ENCODE measurements at regions not wholly inside any gene's neighbourhood (a gene's known extent, or its start where the extent isn't known, plus 50 kb on each side); places are given as distances from the start of the nearest gene placed in this dataset.
"Not testable (repeated sequence)": the region's sequence is repeated elsewhere in the genome, so short reads cannot be mapped to it uniquely, and the experiment has no call there.

DNA sequence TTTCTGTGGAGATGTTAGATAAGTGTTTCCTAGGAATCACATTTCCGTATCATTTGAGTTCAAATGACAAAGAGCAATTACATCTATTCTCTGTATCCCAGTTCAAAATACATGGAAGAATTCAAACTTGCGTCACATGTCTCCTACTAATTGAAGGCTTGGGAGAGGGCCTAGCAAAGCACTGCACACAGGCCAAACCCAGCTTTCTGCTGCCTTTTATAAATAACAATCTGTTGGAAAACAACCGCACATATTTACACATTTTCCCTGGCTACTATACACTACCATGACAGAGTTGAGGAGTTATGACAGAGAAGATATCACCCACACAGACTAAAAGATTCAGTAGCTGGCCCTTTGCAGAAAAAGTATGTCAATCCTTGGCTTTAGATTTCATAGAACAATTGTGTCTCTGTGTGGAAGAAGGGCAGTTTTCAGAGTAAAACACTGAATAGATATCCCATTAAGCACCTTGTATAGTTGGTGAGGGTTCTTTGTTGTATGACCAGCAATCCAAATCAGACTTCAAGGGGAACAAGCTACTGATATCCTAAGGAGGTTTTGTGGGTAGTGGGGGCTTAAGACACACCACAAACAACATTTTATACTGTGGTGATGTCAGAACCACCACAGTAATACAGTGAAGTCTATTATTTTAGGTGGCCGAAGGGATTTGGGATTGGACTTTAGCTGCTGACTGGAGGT lies 861.3 kb downstream of the CCDC85A start:
- H3K27ac ChIP-seq: no peak overlapping the region
- H3K4me3 ChIP-seq (ENCODE audit: low read depth in 1 of 2, low read length in 1 of 2): no peak overlapping the region
- TF ChIP-seq, protein P1, sequence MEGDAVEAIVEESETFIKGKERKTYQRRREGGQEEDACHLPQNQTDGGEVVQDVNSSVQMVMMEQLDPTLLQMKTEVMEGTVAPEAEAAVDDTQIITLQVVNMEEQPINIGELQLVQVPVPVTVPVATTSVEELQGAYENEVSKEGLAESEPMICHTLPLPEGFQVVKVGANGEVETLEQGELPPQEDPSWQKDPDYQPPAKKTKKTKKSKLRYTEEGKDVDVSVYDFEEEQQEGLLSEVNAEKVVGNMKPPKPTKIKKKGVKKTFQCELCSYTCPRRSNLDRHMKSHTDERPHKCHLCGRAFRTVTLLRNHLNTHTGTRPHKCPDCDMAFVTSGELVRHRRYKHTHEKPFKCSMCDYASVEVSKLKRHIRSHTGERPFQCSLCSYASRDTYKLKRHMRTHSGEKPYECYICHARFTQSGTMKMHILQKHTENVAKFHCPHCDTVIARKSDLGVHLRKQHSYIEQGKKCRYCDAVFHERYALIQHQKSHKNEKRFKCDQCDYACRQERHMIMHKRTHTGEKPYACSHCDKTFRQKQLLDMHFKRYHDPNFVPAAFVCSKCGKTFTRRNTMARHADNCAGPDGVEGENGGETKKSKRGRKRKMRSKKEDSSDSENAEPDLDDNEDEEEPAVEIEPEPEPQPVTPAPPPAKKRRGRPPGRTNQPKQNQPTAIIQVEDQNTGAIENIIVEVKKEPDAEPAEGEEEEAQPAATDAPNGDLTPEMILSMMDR (IDR thresholded peaks at IDR 0.05): no peak
- no peaks in the 10 kb centered on the region for H3K9me3 ChIP-seq
- H3K36me3 ChIP-seq: no peaks in the 10 kb centered on the region
- no peaks in the 10 kb centered on the region for H3K4me1 ChIP-seq (ENCODE audit: control insufficient read depth in 1 of 2, insufficient read depth in 1 of 2, low read depth in 1 of 2, low read length in 1 of 2)
- no peaks in the 10 kb centered on the region for H3K27me3 ChIP-seq

DNA sequence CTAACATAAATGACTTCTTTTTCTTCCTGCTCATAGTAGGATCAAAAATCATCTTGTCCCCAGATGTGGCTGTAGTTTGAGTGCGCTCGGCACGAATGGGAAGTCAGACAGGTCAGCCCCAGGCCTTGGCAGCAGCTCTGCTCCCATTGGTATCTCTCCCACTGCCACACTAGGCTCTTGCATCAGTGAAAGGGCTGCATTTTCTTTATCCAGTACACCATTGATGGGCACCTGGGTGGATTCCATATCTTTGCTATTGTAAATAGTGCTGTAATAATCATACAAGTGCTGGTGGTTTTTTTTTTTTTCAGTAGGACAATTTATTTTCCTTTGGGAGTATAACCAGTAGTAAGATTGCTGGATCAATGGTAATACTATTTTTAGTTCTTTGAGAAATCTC lies 865.5 kb downstream of the CCDC85A start:
- no peaks in the 10 kb centered on the region for H3K9me3 ChIP-seq
- H3K27ac ChIP-seq: no peak overlapping the region
- TF ChIP-seq, protein P1 (IDR thresholded peaks at IDR 0.05): no peak
- no peaks in the 10 kb centered on the region for H3K36me3 ChIP-seq
- no peaks in the 10 kb centered on the region for H3K4me1 ChIP-seq (ENCODE audit: control insufficient read depth in 1 of 2, insufficient read depth in 1 of 2, low read depth in 1 of 2, low read length in 1 of 2)
- no peaks in the 10 kb centered on the region for H3K27me3 ChIP-seq
- H3K4me3 ChIP-seq (ENCODE audit: low read depth in 1 of 2, low read length in 1 of 2): no peak overlapping the region

DNA sequence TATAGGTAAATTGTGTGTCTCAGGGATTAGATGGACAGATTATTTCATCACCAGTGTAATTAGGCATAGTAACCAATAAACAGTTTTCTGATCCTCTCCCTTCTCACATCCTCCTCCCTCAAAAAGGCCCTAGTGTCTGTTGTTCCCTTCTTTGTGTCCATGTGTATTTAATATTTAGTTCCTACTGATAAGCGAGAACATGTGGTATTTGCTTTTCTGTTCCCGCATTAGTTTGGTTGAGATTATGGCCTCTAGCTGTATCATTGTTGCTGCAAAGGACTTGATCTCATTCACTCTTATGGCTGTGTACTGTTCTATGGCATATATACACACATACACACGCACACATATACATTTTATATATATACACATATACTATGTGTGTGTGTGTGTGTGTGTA lies 866.2 kb downstream of the CCDC85A start:
- Histone ChIP-seq H3K27me3 (no peaks in the 10 kb centered on the region), H3K4me1 (ENCODE audit: control insufficient read depth in 1 of 2, insufficient read depth in 1 of 2, low read depth in 1 of 2, low read length in 1 of 2) (no peaks in the 10 kb centered on the region), H3K36me3 (no peaks in the 10 kb centered on the region), H3K27ac (no peak overlapping the region), H3K4me3 (ENCODE audit: low read depth in 1 of 2, low read length in 1 of 2) (no peak overlapping the region), H3K9me3 (no peaks in the 10 kb centered on the region)
- TF ChIP-seq, protein P1 (IDR thresholded peaks at IDR 0.05): no peak

DNA sequence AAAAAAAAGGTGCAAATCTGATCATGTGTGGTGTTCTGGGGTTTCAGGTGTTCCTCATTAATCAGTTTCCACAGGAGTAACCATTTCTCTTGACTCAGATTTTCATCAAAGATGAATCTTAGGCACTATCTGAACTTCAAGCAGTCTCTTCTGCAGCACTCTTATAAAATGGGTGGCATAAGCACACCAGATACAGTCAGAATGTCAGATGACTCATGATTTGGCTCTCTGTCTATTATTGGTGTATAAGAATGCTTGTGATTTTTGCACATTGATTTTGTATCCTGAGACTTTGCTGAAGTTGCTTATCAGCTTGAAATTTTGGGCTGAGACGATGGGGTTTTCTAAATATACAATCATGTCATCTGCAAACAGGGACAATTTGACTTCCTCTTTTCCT lies 882.5 kb downstream of the CCDC85A start:
- not testable (repeated sequence) for H3K4me3 ChIP-seq (ENCODE audit: low read depth in 1 of 2, low read length in 1 of 2); H3K36me3 ChIP-seq; H3K4me1 ChIP-seq (ENCODE audit: control insufficient read depth in 1 of 2, insufficient read depth in 1 of 2, low read depth in 1 of 2, low read length in 1 of 2); H3K9me3 ChIP-seq; H3K27ac ChIP-seq; H3K27me3 ChIP-seq

DNA sequence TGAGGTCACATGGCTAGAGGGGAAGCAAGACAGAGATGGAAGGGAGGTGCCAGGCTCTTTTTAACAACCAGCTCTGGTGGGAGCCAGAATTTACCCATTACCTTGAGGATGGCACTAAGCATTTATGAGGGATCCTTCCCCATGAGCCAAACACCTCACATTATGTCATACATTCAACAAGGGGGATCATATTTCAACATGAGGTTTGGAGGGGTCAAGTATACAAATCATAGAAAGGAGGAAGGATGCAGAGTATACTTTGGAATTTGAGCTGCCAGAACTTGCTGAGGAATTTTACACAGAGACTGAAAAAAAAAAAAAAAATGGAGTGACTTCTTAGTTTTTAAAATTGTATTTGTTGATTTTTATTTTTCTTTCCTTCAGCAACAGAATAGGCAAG lies 891.4 kb downstream of the CCDC85A start:
- H3K4me3 ChIP-seq (ENCODE audit: low read depth in 1 of 2, low read length in 1 of 2): no peak overlapping the region
- no peaks in the 10 kb centered on the region for H3K9me3 ChIP-seq
- no peaks in the 10 kb centered on the region for H3K36me3 ChIP-seq
- no peaks in the 10 kb centered on the region for H3K4me1 ChIP-seq (ENCODE audit: control insufficient read depth in 1 of 2, insufficient read depth in 1 of 2, low read depth in 1 of 2, low read length in 1 of 2)
- TF ChIP-seq, protein P1 (IDR thresholded peaks at IDR 0.05): no peak
- H3K27ac ChIP-seq: no peak overlapping the region
- no peaks in the 10 kb centered on the region for H3K27me3 ChIP-seq

DNA sequence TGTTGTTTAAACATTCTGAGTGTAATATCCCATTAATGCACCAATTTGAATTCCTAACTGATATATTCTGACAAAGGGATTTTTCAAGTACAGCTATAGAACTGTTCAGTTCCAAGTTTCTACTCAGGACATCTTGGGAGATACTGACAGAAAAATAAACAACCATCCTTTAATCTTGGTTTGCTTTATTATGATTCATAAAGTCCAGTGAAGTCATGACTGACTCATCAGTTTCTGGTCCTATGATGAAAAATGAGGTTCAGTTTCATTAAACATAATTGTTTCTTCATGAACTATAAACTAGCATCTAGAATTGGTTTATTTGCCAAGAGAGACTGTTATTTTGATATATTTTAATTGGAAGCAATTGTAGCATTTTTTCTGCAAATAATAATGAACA lies 896.2 kb downstream of the CCDC85A start:
- TF ChIP-seq, protein P1 (IDR thresholded peaks at IDR 0.05): no peak
- no peak overlapping the region for H3K27ac ChIP-seq

More for the DNA sequence above, 896.2 kb downstream of the CCDC85A start:
- Histone ChIP-seq H3K4me1 (ENCODE audit: control insufficient read depth in 1 of 2, insufficient read depth in 1 of 2, low read depth in 1 of 2, low read length in 1 of 2) (no peaks in the 10 kb centered on the region), H3K36me3 (no peaks in the 10 kb centered on the region), H3K4me3 (ENCODE audit: low read depth in 1 of 2, low read length in 1 of 2) (no peak overlapping the region), H3K27me3 (no peaks in the 10 kb centered on the region), H3K9me3 (no peaks in the 10 kb centered on the region)

Measured in neutrophil (primary cell).